IMR-90 (cell line): ENCODE measurements at regions not wholly inside any gene's neighbourhood (a gene's known extent, or its start where the extent isn't known, plus 50 kb on each side); places are given as distances from the start of the nearest gene placed in this dataset.

Experiments
- ATAC-seq: fragments of 200-7000 bp; cut with Tn5 transposase; 2 replicates; pipeline ENCODE4 v1.9.1; 2020; ENCODE audit warnings: low read depth, mild to moderate bottlenecking, moderate library complexity
- BruUV-seq: library from RNA; stranded (reverse); fragments of 400-500 nt; replicated peaks from 2 replicates; lab custom pipeline; 2021; lab: Mats Ljungman, UMichigan
- CTCF ChIA-PET: fragments of 300-600 bp; formaldehyde crosslinking; extraction: SDS; loops from one replicate; lab custom pipeline; 2021; ENCODE audit warnings: antibody characterized with exemption; lab: Yijun Ruan, JAX
- POLR2A ChIA-PET: fragments of 300-600 bp; sonication (Branson Sonifier 250); formaldehyde crosslinking; loops from one replicate; lab custom pipeline; 2022; ENCODE audit warnings: antibody characterized with exemption; ENCODE audit not compliant: unreplicated experiment; lab: Charles Lee
- DNase-seq: peaks from one replicate; pipeline ENCODE4 v3.0.0; 2013
- H2AFZ ChIP-seq: replicated peaks from 2 replicates; pipeline ENCODE3; 2013; ENCODE audit warnings: low read length, mild to moderate bottlenecking; ENCODE audit not compliant: poor library complexity
- H2AK5ac ChIP-seq: 2 replicates; pipeline ENCODE4 v1.6.1; 2013; ENCODE audit warnings: low read depth, low read length, inconsistent platforms
- H2AK9ac ChIP-seq: replicated peaks from 2 replicates; pipeline ENCODE3; 2013; ENCODE audit warnings: mild to moderate bottlenecking, low read depth, low read length, moderate library complexity; ENCODE audit not compliant: poor library complexity
- H2BK120ac ChIP-seq: 2 replicates; pipeline ENCODE4 v1.6.1; 2013; ENCODE audit warnings: low read depth, low read length, inconsistent platforms
- H2BK15ac ChIP-seq: 3 replicates; pipeline ENCODE4 v1.6.1; 2013; ENCODE audit warnings: low read depth, low read length, inconsistent platforms
- H2BK20ac ChIP-seq: 2 replicates; pipeline ENCODE4 v1.6.1; 2013; ENCODE audit warnings: low read depth, mild to moderate bottlenecking, inconsistent platforms, low read length, moderate library complexity
- H2BK5ac ChIP-seq: 2 replicates; pipeline ENCODE4 v1.6.1; 2013; ENCODE audit warnings: mild to moderate bottlenecking, low read depth, low read length, inconsistent platforms; ENCODE audit not compliant: poor library complexity, severe bottlenecking
- H3K14ac ChIP-seq: replicated peaks from 2 replicates; pipeline ENCODE4 v1.6.1; 2013; ENCODE audit warnings: low read depth, low read length, inconsistent platforms
- H3K18ac ChIP-seq: 2 replicates; pipeline ENCODE4 v1.6.1; 2013; ENCODE audit warnings: low read depth, low read length, control low read depth
- H3K23ac ChIP-seq: 2 replicates; pipeline ENCODE4 v1.6.1; 2013; ENCODE audit warnings: low read depth, low read length, inconsistent platforms
- H3K27ac ChIP-seq: 2 replicates; pipeline ENCODE4 v1.5.1; 2013; ENCODE audit warnings: mild to moderate bottlenecking, control low read depth, low read length; ENCODE audit not compliant: insufficient read depth
- H3K27me3 ChIP-seq: 2 replicates; pipeline ENCODE4 v1.6.1; 2013; ENCODE audit warnings: low read length; ENCODE audit not compliant: control insufficient read depth, insufficient read depth
- H3K36me3 ChIP-seq: 2 replicates; pipeline ENCODE4 v1.6.1; 2013; ENCODE audit warnings: low read length, mixed read lengths; ENCODE audit not compliant: control insufficient read depth, insufficient read depth
- H3K4ac ChIP-seq: 2 replicates; pipeline ENCODE4 v1.6.1; 2013; ENCODE audit warnings: low read depth, low read length, inconsistent platforms
- H3K4me1 ChIP-seq: 2 replicates; pipeline ENCODE4 v1.6.1; 2013; ENCODE audit warnings: low read length, mixed read lengths; ENCODE audit not compliant: control insufficient read depth, insufficient read depth
- H3K4me2 ChIP-seq: 2 replicates; pipeline ENCODE4 v1.6.1; 2013; ENCODE audit warnings: low read depth, mild to moderate bottlenecking, control low read depth, low read length, moderate library complexity
- H3K4me3 ChIP-seq: 2 replicates; pipeline ENCODE4 v1.5.1; 2013; ENCODE audit warnings: low read depth, mild to moderate bottlenecking, control low read depth, low read length, moderate library complexity; ENCODE audit not compliant: insufficient read depth
- H3K56ac ChIP-seq: 2 replicates; pipeline ENCODE4 v1.6.1; 2013; ENCODE audit warnings: low read length, inconsistent platforms; ENCODE audit not compliant: insufficient read depth; ENCODE audit errors: extremely low read depth
- H3K79me1 ChIP-seq, 2 experiments: 2 replicates each; pipeline ENCODE4 v1.6.1; 2013; ENCODE audit warnings: low read length in 2 of 2, inconsistent platforms in 1 of 2, low read depth in 1 of 2
- H3K9ac ChIP-seq: 2 replicates; pipeline ENCODE4 v1.6.1; 2013; ENCODE audit warnings: low read depth, low read length, control low read depth
- H3K9me1 ChIP-seq: 2 replicates; pipeline ENCODE4 v1.6.1; 2013; ENCODE audit warnings: low read length, inconsistent platforms; ENCODE audit not compliant: insufficient read depth
- H3K9me3 ChIP-seq: 2 replicates; pipeline ENCODE4 v1.6.1; 2013; ENCODE audit warnings: low read length; ENCODE audit not compliant: control insufficient read depth, insufficient read depth
- H4K20me1 ChIP-seq: 2 replicates; pipeline ENCODE4 v1.6.1; 2013; ENCODE audit warnings: low read length, inconsistent platforms; ENCODE audit not compliant: insufficient read depth
- H4K5ac ChIP-seq: 2 replicates; pipeline ENCODE4 v1.6.1; 2013; ENCODE audit warnings: mild to moderate bottlenecking, low read depth, low read length, control low read depth
- H4K8ac ChIP-seq, 2 experiments: 2 replicates each; pipeline ENCODE4 v1.6.1; 2013; ENCODE audit warnings: low read depth in 2 of 2, low read length in 2 of 2, control low read depth in 1 of 2, inconsistent platforms in 1 of 2
- H4K91ac ChIP-seq: 2 replicates; pipeline ENCODE4 v1.6.1; 2013; ENCODE audit warnings: low read depth, low read length, inconsistent platforms; ENCODE audit not compliant: insufficient read depth
- BHLHE40 ChIP-seq: fragments of 150-350 bp; IDR thresholded peaks from 2 replicates; pipeline ENCODE4 v1.6.1; 2016; ENCODE audit warnings: mild to moderate bottlenecking, low read depth, low read length
- CEBPB ChIP-seq: IDR thresholded peaks from 2 replicates; pipeline ENCODE4 v1.6.1; 2012; ENCODE audit warnings: low read depth, low read length, improper control_type of control experiment
- CHD1 ChIP-seq: IDR thresholded peaks from 2 replicates; pipeline ENCODE4 v1.6.1; 2012; ENCODE audit warnings: low read depth, low read length, improper control_type of control experiment
- CTCF ChIP-seq: conservative IDR thresholded peaks from 2 replicates; pipeline ENCODE4 v1.5.1; 2012; ENCODE audit warnings: mild to moderate bottlenecking, low read depth, low read length, improper control_type of control experiment
- ELK1 ChIP-seq: fragments of 150-350 bp; IDR thresholded peaks from 2 replicates; pipeline ENCODE4 v1.6.1; 2016; ENCODE audit warnings: low read depth, mild to moderate bottlenecking, low read length, moderate library complexity, borderline replicate concordance
- FOS ChIP-seq: fragments of 150-350 bp; IDR thresholded peaks from 2 replicates; pipeline ENCODE4 v1.6.1; 2016; ENCODE audit warnings: low read depth, low read length
- MAFK ChIP-seq: IDR thresholded peaks from 2 replicates; pipeline ENCODE4 v1.6.1; 2012; ENCODE audit warnings: low read depth, low read length, improper control_type of control experiment
- MAZ ChIP-seq: IDR thresholded peaks from 2 replicates; pipeline ENCODE4 v1.6.1; 2012; ENCODE audit warnings: low read depth, mild to moderate bottlenecking, low read length, improper control_type of control experiment, moderate library complexity, borderline replicate concordance
- MXI1 ChIP-seq: IDR thresholded peaks from 2 replicates; pipeline ENCODE4 v1.6.1; 2012; ENCODE audit warnings: low read depth, mild to moderate bottlenecking, low read length, moderate library complexity, borderline replicate concordance
- NFE2L2 ChIP-seq: fragments of 150-350 bp; IDR thresholded peaks from 2 replicates; pipeline ENCODE4 v1.6.1; 2016; ENCODE audit warnings: low read depth, mild to moderate bottlenecking, low read length
- POLR2A ChIP-seq: IDR thresholded peaks from 2 replicates; pipeline ENCODE4 v1.6.1; 2012; ENCODE audit warnings: mild to moderate bottlenecking, low read depth, low read length
- RAD21 ChIP-seq: IDR thresholded peaks from 2 replicates; pipeline ENCODE4 v1.6.1; 2012; ENCODE audit warnings: low read length, improper control_type of control experiment
- RCOR1 ChIP-seq: IDR thresholded peaks from 2 replicates; pipeline ENCODE4 v1.6.1; 2012; ENCODE audit warnings: mild to moderate bottlenecking, low read length, improper control_type of control experiment; ENCODE audit not compliant: insufficient replicate concordance
- RFX5 ChIP-seq: IDR thresholded peaks from 2 replicates; pipeline ENCODE4 v1.8.0; 2012; ENCODE audit warnings: low read depth, mild to moderate bottlenecking, low read length, moderate library complexity
- SMC3 ChIP-seq: fragments of 150-350 bp; IDR thresholded peaks from 2 replicates; pipeline ENCODE4 v1.6.1; 2016; ENCODE audit warnings: low read depth, mild to moderate bottlenecking, antibody characterized with exemption, low read length, moderate library complexity
- USF2 ChIP-seq: fragments of 150-350 bp; IDR thresholded peaks from 2 replicates; pipeline ENCODE4 v1.6.1; 2017; ENCODE audit warnings: mild to moderate bottlenecking, antibody characterized with exemption, low read length, low read depth
- dilution Hi-C: fragments of 300-500 bp; cut with HindIII; formaldehyde crosslinking; loops from one replicate; pipeline ENCODE4 v1.14.3; 2018; ENCODE audit warnings: low sequenced_read_pairs; ENCODE audit not compliant: unreplicated experiment
- in situ Hi-C: fragments of 300-500 bp; cut with MboI; formaldehyde crosslinking; loops from 3 replicates; pipeline ENCODE4 v1.14.3; 2019; ENCODE audit warnings: low sequenced_read_pairs, inconsistent platforms, mixed read lengths
- intact Hi-C: fragments of 100-400 bp; cut with micrococcal nuclease; formaldehyde crosslinking; loops from 2 replicates; pipeline ENCODE4 v1.10.0; 2022

DNA sequence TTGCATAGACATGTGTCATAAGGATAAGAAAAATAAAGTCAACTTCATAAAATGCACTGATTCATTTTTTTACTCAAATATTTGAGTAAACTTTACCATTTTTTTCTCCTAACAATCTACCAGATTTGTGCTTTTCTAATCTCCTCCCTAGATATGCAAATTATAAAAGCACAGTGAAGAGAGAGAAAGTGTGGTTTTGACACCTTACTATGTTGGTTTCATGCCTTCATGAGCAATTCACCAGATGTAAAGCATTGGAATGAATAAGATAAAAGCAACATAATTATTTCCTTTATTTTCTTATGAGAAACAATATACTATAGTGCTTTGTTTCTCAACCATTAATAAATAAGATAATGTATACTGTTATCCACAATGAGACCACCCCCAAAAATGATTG, 432.5 kb upstream of the PCDH15 start:
- Histone ChIP-seq H3K9me1 (no peaks in the 10 kb centered on the region), H3K14ac (no peak overlapping the region), H2AK5ac (no peak overlapping the region), H2AK9ac (no peak overlapping the region), H3K4me3 (no peak overlapping the region), H3K23ac (no peak overlapping the region), H4K8ac (no peak overlapping the region), H3K4ac (no peak overlapping the region), H2BK5ac (no peak overlapping the region), H2BK15ac (no peak overlapping the region), H4K91ac (no peak overlapping the region), H3K4me1 (no peaks in the 10 kb centered on the region), H3K27ac (no peak overlapping the region), H2AFZ (no peak overlapping the region), H3K4me2 (no peak overlapping the region), H4K5ac (no peak overlapping the region), H3K79me1 (no peaks in the 10 kb centered on the region), H2BK20ac (no peak overlapping the region), H3K56ac (no peak overlapping the region), H3K18ac (no peak overlapping the region), H3K9ac (no peak overlapping the region), H3K9me3 (no peaks in the 10 kb centered on the region), H4K20me1 (no peaks in the 10 kb centered on the region), H3K27me3 (no peaks in the 10 kb centered on the region), H2BK120ac (no peak overlapping the region), H3K36me3 (no peaks in the 10 kb centered on the region)
- intact Hi-C loops: no loop called here
- POLR2A ChIA-PET: no interaction called here
- TF ChIP-seq MAFK (no peak), FOS (no peak), RFX5 (no peak), BHLHE40 (no peak), RCOR1 (no peak), MAZ (no peak), CEBPB (no peak), USF2 (no peak), POLR2A (no peak), SMC3 (no peak), RAD21 (no peak), NFE2L2 (no peak), MXI1 (no peak), ELK1 (no peak), CHD1 (no peak), CTCF (no peak)
- dilution Hi-C loops: no loop called here
- BruUV-seq: no TSS peak
- CTCF ChIA-PET: no interaction called here
- in situ Hi-C loops: no loop called here
- DNase-seq: no peak
- no peak for ATAC-seq
